Testis (tissue), 2 donors: ENCODE measurements at regions not wholly inside any gene's neighbourhood (a gene's known extent, or its start where the extent isn't known, plus 50 kb on each side); places are given as distances from the start of the nearest gene placed in this dataset.

Experiments used
- POLR2A ChIP-seq: fragments of 450-650 bp; IDR thresholded peaks from one replicate; pipeline ENCODE4 v1.6.1; 2017; ENCODE audit warnings: antibody characterized with exemption, mild to moderate bottlenecking, moderate library complexity
- TF ChIP-seq, protein P1 (sequence below), 3 experiments: fragments of 450-650 bp in 2 of 3; fragments of 200-600 bp in 1 of 3; sonication (generic) in 1 of 3; IDR thresholded peaks; one replicate each; pipeline ENCODE4 v1.5.1; 2016 to 2019; ENCODE audit warnings: antibody characterized with exemption in 3 of 3, mild to moderate bottlenecking in 2 of 3, moderate library complexity in 1 of 3

DNA sequence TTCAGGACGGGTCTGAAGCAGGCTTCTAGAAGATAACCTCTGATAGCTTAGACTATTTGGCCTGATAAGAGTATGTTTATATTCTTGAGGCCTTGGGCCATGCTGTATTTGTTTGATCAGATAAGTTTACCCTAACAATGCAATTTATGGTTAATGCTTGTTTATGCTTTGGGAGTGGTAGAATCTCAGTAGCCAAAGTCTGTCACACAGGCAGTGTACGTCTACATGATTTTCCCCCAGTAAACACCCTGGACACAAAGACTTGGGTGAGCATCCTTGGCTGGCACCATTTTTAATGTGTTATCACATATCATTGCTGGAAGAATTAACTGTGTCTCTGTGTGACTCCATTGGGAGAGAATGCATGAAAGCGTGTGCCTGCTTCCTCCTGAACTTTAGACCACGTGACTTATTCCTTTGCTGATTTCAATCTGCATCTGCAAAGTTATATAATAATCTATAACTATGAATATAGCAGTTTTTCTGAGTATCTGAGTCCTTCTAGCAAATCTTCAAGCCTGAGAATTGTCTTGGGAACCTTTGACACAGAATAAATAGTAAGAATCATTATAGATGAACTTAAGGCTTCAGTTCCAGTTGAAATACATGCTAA, 172.4 kb downstream of the CASP12 start:
- TF ChIP-seq POLR2A: no peak
- TF ChIP-seq, protein P1, sequence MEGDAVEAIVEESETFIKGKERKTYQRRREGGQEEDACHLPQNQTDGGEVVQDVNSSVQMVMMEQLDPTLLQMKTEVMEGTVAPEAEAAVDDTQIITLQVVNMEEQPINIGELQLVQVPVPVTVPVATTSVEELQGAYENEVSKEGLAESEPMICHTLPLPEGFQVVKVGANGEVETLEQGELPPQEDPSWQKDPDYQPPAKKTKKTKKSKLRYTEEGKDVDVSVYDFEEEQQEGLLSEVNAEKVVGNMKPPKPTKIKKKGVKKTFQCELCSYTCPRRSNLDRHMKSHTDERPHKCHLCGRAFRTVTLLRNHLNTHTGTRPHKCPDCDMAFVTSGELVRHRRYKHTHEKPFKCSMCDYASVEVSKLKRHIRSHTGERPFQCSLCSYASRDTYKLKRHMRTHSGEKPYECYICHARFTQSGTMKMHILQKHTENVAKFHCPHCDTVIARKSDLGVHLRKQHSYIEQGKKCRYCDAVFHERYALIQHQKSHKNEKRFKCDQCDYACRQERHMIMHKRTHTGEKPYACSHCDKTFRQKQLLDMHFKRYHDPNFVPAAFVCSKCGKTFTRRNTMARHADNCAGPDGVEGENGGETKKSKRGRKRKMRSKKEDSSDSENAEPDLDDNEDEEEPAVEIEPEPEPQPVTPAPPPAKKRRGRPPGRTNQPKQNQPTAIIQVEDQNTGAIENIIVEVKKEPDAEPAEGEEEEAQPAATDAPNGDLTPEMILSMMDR (IDR thresholded peaks at IDR 0.05): no peak
